ENCODE measurements at regions not wholly inside any gene's neighbourhood (a gene's known extent, or its start where the extent isn't known, plus 50 kb on each side); places are given as distances from the start of the nearest gene placed in this dataset.
"Not testable (repeated sequence)": the region's sequence is repeated elsewhere in the genome, so short reads cannot be mapped to it uniquely, and the experiment has no call there.

- H2AFZ ChIP-seq (ENCODE audit: low read length) = no peak overlapping the region
- H3K9me2 ChIP-seq (ENCODE audit: low read depth, low read length) = no peaks in the 10 kb centered on the region
- no peaks in the 10 kb centered on the region for H3K36me3 ChIP-seq (ENCODE audit: insufficient read depth, low read length)
Observed at GRCh38 chr16:26457882-26458281, 608.8 kb upstream of the C16orf82 start.

GRCh38 chr16:26464576-26465266 lies 602.0 kb upstream of the C16orf82 start:
- Histone ChIP-seq H3F3A (ENCODE audit: insufficient read depth, low read length) (no peaks in the 10 kb centered on the region), H4K20me1 (ENCODE audit: insufficient read depth, low read length) (no peaks in the 10 kb centered on the region), H3K9me3 (ENCODE audit: low read length) (no peaks in the 10 kb centered on the region), H3K79me2 (ENCODE audit: insufficient read depth, low read length) (no peaks in the 10 kb centered on the region), H3K27me3 (ENCODE audit: insufficient read depth, low read length) (no peaks in the 10 kb centered on the region), H3K4me1 (ENCODE audit: insufficient read depth, low read length, severe bottlenecking) (no peaks in the 10 kb centered on the region), H3K9ac (ENCODE audit: low read length) (no peak overlapping the region), H3K36me3 (ENCODE audit: insufficient read depth, low read length) (no peaks in the 10 kb centered on the region), H3K4me3 (ENCODE audit: low read depth, low read length, poor library complexity, severe bottlenecking) (no peak overlapping the region), H3K27ac (ENCODE audit: low read depth, low read length, poor library complexity, severe bottlenecking) (no peak overlapping the region), H2AFZ (ENCODE audit: low read length) (no peak overlapping the region), H3K4me2 (ENCODE audit: low read length) (no peak overlapping the region), H3K9me2 (ENCODE audit: low read depth, low read length) (no peaks in the 10 kb centered on the region)
- TF ChIP-seq CTCF (IDR thresholded peaks at IDR 0.05; ENCODE audit: low read length) = peak; percentile 8; the same call in 1 of the 2 replicates
- no peak for TF ChIP-seq EZH2 (IDR thresholded peaks at IDR 0.05; ENCODE audit: borderline replicate concordance, low read length)

More at GRCh38 chr16:26457882-26458281, 608.8 kb upstream of the C16orf82 start:
- Histone ChIP-seq H3K9ac (ENCODE audit: low read length) (no peak overlapping the region), H3K4me3 (ENCODE audit: low read depth, low read length, poor library complexity, severe bottlenecking) (no peak overlapping the region), H3K4me2 (ENCODE audit: low read length) (no peak overlapping the region), H4K20me1 (ENCODE audit: insufficient read depth, low read length) (no peaks in the 10 kb centered on the region), H3F3A (ENCODE audit: insufficient read depth, low read length) (no peaks in the 10 kb centered on the region), H3K27me3 (ENCODE audit: insufficient read depth, low read length) (no peaks in the 10 kb centered on the region), H3K79me2 (ENCODE audit: insufficient read depth, low read length) (no peaks in the 10 kb centered on the region), H3K4me1 (ENCODE audit: insufficient read depth, low read length, severe bottlenecking) (no peaks in the 10 kb centered on the region), H3K9me3 (ENCODE audit: low read length) (no peaks in the 10 kb centered on the region), H3K27ac (ENCODE audit: low read depth, low read length, poor library complexity, severe bottlenecking) (no peak overlapping the region)
- TF ChIP-seq EZH2 (IDR thresholded peaks at IDR 0.05; ENCODE audit: borderline replicate concordance, low read length) = no peak
- TF ChIP-seq CTCF (IDR thresholded peaks at IDR 0.05; ENCODE audit: low read length) = no peak

GRCh38 chr16:26474405-26474804 lies 592.3 kb upstream of the C16orf82 start:
- not testable (repeated sequence) for H3K4me1 ChIP-seq (ENCODE audit: insufficient read depth, low read length, severe bottlenecking); H2AFZ ChIP-seq (ENCODE audit: low read length); H3K4me3 ChIP-seq (ENCODE audit: low read depth, low read length, poor library complexity, severe bottlenecking); H3K4me2 ChIP-seq (ENCODE audit: low read length); H3F3A ChIP-seq (ENCODE audit: insufficient read depth, low read length); H3K9me3 ChIP-seq (ENCODE audit: low read length); H4K20me1 ChIP-seq (ENCODE audit: insufficient read depth, low read length); H3K27me3 ChIP-seq (ENCODE audit: insufficient read depth, low read length); H3K79me2 ChIP-seq (ENCODE audit: insufficient read depth, low read length); H3K36me3 ChIP-seq (ENCODE audit: insufficient read depth, low read length); H3K27ac ChIP-seq (ENCODE audit: low read depth, low read length, poor library complexity, severe bottlenecking); H3K9ac ChIP-seq (ENCODE audit: low read length); H3K9me2 ChIP-seq (ENCODE audit: low read depth, low read length)

GRCh38 chr16:26475596-26475995 lies 591.1 kb upstream of the C16orf82 start:
- no peaks in the 10 kb centered on the region for H3K9me3 ChIP-seq (ENCODE audit: low read length)
- no peaks in the 10 kb centered on the region for H3K27me3 ChIP-seq (ENCODE audit: insufficient read depth, low read length)
- no peak overlapping the region for H3K27ac ChIP-seq (ENCODE audit: low read depth, low read length, poor library complexity, severe bottlenecking)
- H4K20me1 ChIP-seq (ENCODE audit: insufficient read depth, low read length) = no peaks in the 10 kb centered on the region
- no peaks in the 10 kb centered on the region for H3F3A ChIP-seq (ENCODE audit: insufficient read depth, low read length)
- H3K9ac ChIP-seq (ENCODE audit: low read length) = no peak overlapping the region
- H3K9me2 ChIP-seq (ENCODE audit: low read depth, low read length) = no peaks in the 10 kb centered on the region
- H3K4me2 ChIP-seq (ENCODE audit: low read length) = no peak overlapping the region
- no peaks in the 10 kb centered on the region; the same call in 1 of the 2 replicates for H3K36me3 ChIP-seq (ENCODE audit: insufficient read depth, low read length)
- H3K79me2 ChIP-seq (ENCODE audit: insufficient read depth, low read length) = no peaks in the 10 kb centered on the region
- no peak for TF ChIP-seq CTCF (IDR thresholded peaks at IDR 0.05; ENCODE audit: low read length)
- no peak for TF ChIP-seq EZH2 (IDR thresholded peaks at IDR 0.05; ENCODE audit: borderline replicate concordance, low read length)
- H3K4me3 ChIP-seq (ENCODE audit: low read depth, low read length, poor library complexity, severe bottlenecking) = no peak overlapping the region
- no peaks in the 10 kb centered on the region for H3K4me1 ChIP-seq (ENCODE audit: insufficient read depth, low read length, severe bottlenecking)
- no peak overlapping the region for H2AFZ ChIP-seq (ENCODE audit: low read length)
